T-helper 22 cell (primary cell): ENCODE measurements at regions not wholly inside any gene's neighbourhood (a gene's known extent, or its start where the extent isn't known, plus 50 kb on each side); places are given as distances from the start of the nearest gene placed in this dataset.

Experiments
- DNase-seq: peaks from one replicate; pipeline ENCODE4 v3.0.0-alpha.2; 2020; ENCODE audit warnings: low read depth

DNA sequence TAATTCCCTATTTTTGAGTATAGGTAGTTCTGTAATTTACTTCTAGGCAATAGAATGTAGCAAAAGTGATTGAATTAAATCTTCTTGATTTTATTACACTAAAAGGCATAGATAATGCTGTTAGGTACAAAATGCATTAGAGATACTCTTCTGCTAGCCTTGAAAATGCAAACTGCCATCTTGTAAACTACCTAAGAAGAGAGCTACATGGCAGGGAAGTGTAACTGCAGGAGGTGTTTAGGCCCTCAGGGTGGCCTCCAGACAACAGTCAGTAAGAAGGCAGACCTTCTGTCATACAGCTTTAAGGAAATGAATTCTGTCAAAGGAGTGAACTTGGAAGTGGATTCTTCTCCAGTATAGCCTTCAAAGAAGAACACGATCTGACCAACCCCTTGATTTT lies 1396.8 kb upstream of the SLC39A10 start:
- DNase-seq, result no peak

GRCh38 chr2:194257095-194257494 lies 1399.9 kb upstream of the SLC39A10 start:
- DNase-seq, result no peak

GRCh38 chr2:194253528-194254259 lies 1403.3 kb upstream of the SLC39A10 start:
- DNase-seq, result no peak

DNA sequence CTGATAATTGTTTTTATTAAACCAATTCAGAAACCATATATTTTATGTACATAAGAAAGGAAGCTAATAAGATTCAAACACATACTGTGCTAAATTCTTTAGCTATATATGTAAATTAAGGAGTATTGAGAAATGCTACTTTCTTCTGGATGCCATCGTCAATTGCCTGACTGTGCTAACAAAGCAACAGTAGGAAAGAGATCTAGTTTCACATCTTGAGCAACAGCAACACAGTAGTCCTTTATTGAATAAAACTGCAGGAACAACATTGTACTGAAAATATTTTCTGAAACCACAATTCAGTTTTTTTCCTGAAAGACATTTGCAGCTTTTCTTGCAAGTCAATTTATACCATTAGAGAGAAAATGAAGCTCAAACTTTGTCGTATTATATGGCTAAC lies 1404.9 kb upstream of the SLC39A10 start:
- DNase-seq, result no peak

GRCh38 chr2:194232600-194232999 lies 1424.4 kb upstream of the SLC39A10 start:
- DNase-seq, result no peak

- no peak for DNase-seq
Measured at GRCh38 chr2:194223218-194223617, 1433.8 kb upstream of the SLC39A10 start.

DNA sequence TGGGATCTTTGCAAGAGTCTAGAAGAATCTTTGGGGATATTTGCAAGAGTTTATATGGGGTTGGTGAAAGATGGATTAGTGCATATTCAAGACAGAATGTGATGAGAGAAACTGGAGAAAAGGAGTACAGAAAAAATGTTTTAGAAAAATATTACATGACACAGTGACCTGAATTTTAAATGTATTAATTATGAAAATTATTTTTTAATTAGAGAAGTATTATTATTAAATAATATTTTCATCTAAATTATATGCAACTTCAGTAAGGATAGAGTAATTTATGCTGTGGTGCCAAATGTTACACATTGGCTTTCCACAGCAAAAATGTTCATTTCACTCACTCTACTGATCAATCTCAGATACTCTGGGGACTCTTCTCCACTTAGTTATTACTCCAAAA lies 1442.8 kb upstream of the SLC39A10 start:
- DNase-seq, result no peak

GRCh38 chr2:194205568-194206227 lies 1451.3 kb upstream of the SLC39A10 start:
- no peak for DNase-seq

DNA sequence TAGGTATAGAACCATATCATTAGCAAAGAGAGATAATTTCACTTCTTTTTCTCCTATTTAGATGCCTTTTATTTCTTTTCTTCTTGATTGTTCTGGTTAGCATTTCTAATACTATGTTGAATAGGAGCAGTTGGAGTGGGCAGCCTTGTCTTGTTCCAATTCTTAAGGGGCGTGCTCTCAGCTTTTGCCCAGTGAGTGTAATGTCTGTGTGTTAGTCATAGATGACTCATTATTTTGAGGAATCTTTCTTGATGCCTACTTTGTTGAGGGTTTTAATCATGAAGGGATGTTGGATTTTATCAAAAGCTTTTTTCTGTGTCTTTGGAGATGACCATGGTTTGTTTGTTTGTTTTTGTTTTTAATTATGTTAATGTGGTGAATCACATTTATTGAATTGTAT lies 1453.1 kb upstream of the SLC39A10 start:
- no peak for DNase-seq

- no peak for DNase-seq
Measured at GRCh38 chr2:194182888-194183287, 1474.1 kb upstream of the SLC39A10 start.

DNA sequence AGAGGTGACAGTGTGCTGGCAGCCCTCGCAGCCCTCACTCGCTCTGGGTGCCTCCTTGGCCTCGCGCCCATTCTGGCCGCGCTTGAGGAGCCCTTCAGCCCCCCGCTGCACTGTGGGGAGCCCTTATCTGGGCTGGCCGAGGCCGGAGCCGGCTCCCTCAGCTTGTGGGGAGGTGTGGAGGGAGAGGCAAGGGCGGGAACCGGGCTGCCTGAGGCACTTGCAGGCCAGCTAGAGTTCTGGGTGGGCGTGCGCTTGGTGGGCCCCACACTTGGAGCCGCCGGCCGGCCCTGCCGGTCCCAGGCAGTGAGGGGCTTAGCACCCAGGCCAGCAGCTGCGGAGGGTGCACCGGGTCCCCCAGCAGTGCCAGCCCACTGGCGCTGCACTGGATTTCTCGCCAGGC lies 1480.9 kb upstream of the SLC39A10 start:
- DNase-seq, result no peak

DNA sequence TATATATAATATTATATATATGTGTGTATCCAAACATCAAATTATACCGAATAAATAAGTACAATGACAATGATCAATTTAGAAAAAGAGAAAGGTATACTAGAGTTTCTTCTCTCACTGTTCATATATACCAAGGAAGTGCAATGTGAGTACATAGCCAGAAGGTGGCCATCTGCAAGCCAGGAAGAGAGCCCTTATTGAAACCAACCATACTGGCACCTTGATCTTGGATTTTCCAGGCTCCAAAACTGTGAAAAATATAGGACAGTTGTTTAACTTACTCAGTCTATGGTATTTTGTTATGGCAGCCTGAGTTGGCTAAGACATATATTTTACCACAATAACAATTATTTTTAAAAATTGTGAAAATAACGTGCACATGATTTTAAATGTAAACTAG lies 1490.2 kb upstream of the SLC39A10 start:
- DNase-seq, result no peak

DNA sequence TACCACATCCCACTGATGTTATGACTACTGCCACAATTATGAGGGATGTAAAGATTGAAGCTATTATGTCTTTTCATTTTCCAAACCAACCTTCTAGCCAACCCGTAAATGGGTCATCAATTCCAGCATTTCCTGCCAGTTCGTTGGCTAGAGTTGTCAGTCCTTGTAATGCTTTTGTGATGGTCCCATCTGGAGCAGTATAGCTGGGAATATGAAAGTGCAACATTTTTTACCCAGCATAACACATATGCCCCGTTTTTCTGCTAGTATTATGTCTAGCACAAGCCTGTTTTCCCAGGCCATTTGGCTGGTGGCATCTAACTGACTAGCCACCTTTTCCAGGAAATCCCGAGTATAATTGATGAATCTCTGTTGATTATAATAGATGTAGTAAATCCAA lies 1501.6 kb upstream of the SLC39A10 start:
- no peak for DNase-seq

GRCh38 chr2:194151231-194151630 lies 1505.8 kb upstream of the SLC39A10 start:
- DNase-seq, result no peak

GRCh38 chr2:194135463-194135862 lies 1521.6 kb upstream of the SLC39A10 start:
- DNase-seq, result no peak

DNA sequence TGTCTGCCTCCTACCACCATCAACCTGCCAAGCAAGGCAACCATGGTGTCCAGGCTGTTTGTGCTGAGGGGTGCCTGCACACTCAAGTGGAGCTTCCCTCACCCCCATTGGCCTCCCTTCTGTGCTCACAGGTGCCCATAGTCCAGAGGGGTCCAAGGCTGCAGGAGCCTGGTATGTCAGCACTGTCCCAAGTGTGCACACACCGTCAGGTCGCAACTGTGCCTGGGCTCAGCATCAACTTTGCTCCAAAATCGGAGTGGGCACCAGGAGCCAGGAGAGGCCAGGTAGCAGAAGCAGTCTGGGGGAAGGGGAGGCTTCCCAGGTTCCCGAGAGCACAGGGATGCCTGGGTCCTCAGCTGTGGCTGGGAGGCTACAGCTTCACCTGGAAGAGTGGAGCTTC lies 1528.2 kb upstream of the SLC39A10 start:
- DNase-seq, result no peak

GRCh38 chr2:194126418-194126817 lies 1530.6 kb upstream of the SLC39A10 start:
- no peak for DNase-seq

- no peak for DNase-seq
Measured at GRCh38 chr2:194116861-194117260, 1540.2 kb upstream of the SLC39A10 start.

DNA sequence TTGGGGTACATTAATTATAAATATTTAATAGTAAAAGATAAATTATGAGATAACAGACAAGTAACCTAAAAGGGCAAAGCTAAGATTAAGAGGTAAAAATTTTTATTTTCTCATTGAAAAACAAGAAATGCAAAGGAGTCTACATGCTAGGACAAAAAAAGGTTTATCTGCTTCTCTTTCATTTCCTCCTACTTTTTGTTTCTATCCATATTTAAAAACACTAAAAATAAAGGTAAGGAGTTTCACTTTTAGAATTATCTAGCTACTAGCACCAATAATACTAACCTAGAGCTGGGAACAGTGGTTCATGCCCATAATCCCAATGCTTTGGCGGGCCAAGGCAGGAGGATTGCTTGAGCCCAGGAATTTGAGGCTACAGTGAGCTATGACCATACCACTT lies 1551.7 kb upstream of the SLC39A10 start:
- DNase-seq, result no peak

DNA sequence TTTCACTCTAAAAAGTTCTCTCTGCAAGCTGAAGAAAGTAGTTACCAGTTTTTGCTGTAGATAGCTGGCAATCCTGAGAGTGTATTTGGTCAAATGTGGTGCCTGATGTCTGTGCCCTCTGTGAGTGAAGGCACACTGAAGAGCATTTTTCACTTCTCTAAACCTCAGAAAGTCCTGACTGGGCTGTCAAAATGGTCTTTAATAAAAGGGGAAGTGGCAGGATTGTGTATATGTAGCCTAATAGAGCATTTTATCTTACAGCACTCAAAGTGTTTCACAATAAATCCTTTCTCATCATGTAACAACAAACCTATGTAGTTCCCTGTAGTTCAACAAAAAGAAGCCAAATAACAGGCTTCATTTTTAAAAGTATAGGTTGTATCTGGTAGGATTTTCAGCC lies 1552.3 kb upstream of the SLC39A10 start:
- DNase-seq, result no peak

DNA sequence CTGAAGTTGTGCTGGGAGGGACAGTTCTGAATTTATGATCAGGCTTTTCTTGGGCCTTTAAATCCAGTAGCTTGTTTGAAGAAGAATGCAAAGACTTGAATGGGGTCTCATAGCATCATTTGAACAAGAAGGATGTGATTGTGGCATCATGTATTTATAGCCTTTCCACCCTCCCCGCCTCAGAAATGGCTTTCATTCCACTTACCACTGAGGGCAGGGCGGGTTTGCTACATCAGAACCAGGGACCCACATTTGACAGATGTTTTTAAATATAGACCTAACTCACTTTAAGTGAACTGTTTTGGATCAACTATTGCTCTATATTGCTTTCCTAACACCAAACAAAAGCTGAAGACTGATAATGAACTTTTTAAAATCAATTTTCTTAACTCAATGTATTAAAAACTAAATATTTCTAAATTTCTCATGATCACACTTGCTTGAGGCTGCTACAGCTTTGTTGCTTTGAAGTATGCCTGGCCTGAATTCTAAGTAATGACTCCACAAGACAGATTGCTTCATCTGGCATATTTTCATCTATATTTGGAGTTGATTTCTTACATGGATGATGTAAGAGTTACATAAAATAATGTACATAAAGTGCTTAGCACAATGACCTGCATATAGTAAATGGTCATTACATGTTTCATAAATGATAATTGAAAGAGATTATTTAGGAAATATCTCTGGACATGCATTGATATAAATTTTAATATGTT lies 1552.9 kb upstream of the SLC39A10 start:
- no peak for DNase-seq

DNA sequence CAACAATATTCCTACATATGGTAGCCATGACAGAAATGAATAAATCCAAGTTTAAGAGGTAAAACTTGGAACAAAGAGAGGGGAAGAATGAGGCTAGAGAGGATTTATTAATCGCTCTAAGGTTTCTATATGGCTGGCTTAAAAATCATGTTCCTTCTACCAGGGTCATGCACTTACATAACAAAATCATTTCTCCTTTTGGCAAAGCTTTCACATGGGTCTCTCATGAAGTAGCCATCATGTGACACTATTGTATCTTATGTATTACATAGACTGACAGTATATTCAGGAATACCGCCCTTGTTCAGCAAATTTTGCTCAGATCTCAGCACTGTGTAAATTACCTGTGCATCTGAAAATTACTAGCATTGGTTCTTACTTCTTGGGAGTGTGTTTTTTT lies 1554.5 kb upstream of the SLC39A10 start:
- DNase-seq, result no peak

- no peak for DNase-seq
Measured at GRCh38 chr2:194100201-194100600, 1556.8 kb upstream of the SLC39A10 start.
